GM19043 (cell line): ENCODE measurements at regions not wholly inside any gene's neighbourhood (a gene's known extent, or its start where the extent isn't known, plus 50 kb on each side); places are given as distances from the start of the nearest gene placed in this dataset.

Experiments
- ATAC-seq: cut with Tn5 transposase; IDR thresholded peaks from one replicate; pipeline ENCODE4 v1.9.1; 2021; ENCODE audit warnings: low read depth; ENCODE audit not compliant: unreplicated experiment

GRCh38 chr3:6580808-6581207, 280.1 kb upstream of the GRM7 start:
- ATAC-seq = no peak

GRCh38 chr3:6585360-6585759, 275.6 kb upstream of the GRM7 start:
- ATAC-seq = no peak

DNA sequence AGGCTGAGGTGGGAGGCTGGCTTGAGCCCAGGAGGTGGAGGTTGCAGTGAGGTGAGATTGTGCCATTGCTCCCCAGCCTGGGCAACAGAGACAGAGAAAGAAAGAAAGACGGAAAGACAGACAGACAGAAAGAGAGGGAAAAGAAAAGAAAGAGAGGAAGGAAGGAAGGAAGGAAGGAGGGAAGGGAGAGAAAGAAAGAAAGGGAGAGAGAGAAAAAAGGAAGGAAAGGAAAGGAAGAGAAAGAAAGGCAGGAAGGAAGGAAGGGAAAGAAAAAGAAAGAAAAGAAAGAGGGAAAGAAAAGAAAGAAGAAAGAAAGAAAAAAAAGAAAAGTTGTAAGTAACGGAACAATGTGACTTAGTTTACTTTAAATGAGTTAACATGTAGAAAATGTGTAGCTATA, 260.7 kb upstream of the GRM7 start:
- ATAC-seq = no peak

DNA sequence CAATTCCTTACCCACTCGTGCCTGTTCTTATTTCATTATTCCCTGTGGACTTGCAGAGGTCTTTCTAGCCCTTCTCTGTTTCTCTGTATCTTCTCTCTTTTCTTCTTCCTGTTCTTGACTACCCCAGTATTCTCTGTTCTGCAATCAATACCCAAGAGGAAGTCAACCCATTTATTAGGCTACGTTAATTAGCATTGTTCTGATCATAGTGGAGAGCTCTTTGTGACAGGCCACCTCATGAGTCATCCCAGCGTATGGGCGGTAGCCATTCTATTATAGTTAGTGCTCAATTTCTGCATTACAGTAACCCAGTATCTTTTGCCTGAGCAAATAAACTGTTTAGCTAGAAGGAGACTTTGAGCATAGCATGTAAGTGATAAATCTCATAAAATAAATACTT, 259.5 kb upstream of the GRM7 start:
- no peak for ATAC-seq

GRCh38 chr3:6602329-6602728, 258.6 kb upstream of the GRM7 start:
- no peak for ATAC-seq

DNA sequence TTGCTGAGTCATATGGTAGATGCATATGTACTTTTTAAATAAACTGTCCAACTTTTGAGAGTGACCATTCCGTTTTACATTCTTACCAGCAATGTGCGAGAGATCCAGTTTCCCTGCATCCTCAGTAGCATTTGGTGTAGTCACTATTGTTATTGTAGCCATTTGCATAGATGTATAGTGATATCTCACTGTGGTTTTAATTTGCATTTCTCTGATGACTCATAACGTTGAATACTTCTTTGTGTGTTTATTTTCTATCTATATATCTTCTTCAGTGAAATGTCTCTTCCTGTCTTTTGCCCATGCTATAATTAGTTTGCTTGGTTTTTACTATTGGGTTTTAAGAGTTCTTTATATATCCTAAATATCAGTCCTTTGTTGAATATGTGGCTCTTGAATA, 255.7 kb upstream of the GRM7 start:
- ATAC-seq = no peak

DNA sequence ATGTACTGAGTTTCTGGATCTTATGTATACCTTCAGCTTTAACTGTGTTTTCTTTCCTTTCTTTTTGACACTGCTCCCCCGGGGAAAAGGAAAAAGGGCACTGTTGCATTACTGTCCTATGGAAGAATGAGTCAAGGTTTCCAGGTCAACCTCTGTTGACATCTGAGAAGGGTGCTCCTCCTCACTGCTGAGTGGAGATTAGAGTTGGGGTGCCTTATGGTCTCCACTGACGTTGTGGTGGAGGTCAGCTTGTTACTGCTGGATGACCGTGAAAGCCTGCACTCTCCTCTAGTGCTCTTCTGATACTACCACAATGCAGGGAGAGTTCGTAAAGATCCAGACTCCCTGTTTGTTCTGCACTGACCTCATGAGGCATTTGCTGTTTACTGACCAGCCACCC, 252.1 kb upstream of the GRM7 start:
- no peak for ATAC-seq

GRCh38 chr3:6612034-6612616, 248.8 kb upstream of the GRM7 start:
- no peak for ATAC-seq

GRCh38 chr3:6622260-6622659, 238.7 kb upstream of the GRM7 start:
- no peak for ATAC-seq

DNA sequence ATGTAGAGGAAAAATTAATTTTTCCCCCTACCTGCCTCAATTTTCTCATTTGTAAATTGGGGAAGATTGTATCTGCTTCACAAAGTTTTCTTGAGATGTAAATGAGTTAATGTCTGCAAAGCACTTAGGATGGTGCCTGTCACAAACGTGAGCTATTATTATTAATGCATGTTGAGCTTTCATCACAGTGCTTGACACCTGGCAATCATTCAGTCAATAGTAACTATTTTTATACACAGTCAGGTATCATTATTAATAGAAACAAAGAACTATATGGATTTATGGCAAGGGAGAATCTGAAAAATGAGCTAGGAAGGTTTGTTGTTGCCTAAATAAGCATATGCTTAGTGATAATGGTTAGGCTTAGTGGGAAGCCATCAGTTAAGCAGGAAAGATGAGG, 238.2 kb upstream of the GRM7 start:
- ATAC-seq = no peak

- ATAC-seq = no peak
Measured at GRCh38 chr3:6631376-6631775, 229.5 kb upstream of the GRM7 start.

DNA sequence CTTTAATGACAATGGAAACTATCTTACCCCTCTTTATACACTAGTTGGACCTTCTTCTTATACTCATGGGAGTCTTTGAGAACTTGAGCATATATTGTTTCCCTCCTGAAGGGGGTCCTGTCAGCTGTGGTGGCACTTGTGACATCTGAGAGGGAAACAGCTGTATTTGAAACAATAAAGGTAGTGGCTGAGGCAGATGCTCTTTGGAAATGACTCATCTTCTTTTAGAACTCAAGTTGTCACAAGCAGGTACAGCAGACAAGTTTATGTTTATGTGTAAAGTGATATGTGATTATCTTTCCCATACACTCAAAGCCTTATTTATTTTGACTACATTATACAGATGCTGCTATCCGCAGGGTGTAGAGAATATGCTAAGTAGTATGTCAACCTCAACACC, 220.0 kb upstream of the GRM7 start:
- ATAC-seq = no peak

- no peak for ATAC-seq
Measured at GRCh38 chr3:6644070-6644929, 216.6 kb upstream of the GRM7 start.

- ATAC-seq = no peak
Measured at GRCh38 chr3:6654670-6655069, 206.2 kb upstream of the GRM7 start.

GRCh38 chr3:6655275-6655674, 205.6 kb upstream of the GRM7 start:
- ATAC-seq = no peak

- ATAC-seq = no peak
Measured at GRCh38 chr3:6657591-6657990, 203.3 kb upstream of the GRM7 start.

GRCh38 chr3:6667354-6667753, 193.6 kb upstream of the GRM7 start:
- no peak for ATAC-seq

DNA sequence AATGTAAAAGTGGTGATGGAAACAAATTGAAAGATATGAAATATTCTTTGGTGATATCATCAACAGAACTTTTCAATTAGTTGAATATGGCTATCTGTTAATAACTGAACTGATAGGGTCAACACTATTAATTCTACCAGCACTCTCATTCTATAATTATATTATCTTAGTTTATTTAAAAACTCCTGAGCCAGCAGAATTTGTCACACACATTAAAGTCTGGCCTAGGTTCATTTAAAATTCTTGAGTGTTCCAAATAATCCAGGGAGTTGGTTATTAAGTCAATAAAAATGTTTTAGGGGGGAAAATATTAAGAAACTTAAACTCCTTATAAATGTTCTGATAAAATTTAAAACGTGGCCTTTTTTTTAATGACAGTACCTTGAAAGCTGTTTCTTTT, 189.6 kb upstream of the GRM7 start:
- ATAC-seq = no peak

- ATAC-seq = no peak
Measured at GRCh38 chr3:6679510-6679909, 181.4 kb upstream of the GRM7 start.

DNA sequence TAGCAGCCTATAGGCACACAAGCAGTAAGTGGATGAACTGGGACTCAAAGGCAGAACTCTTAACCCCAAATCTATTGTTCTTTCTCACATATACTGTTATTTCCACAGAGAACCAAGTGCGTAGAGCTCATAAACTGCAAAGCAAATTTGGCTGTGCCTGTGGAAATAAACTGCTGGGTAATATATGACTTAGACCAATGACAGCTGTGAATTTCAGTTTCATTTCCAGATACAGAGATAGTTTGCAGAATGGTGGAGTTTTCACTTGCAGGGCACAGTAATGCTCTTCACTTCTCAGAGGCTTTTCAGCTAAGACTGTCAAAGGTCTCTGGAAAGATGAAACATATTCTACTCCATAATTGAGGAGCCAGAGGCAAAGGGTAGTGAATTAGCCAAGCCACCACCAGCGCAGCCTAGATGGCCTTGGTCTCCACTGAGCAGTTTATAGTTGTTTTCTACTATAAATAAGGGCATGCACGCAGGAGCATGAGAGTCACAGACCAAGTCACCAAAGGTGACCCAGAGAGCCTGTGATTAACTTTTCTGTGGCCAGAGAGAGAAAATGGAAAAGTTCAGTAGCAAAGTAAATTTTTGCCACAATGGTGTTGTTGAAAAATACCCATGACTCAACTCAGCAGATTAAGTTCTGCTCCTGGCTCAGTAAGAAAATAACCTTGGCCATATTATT, 180.7 kb upstream of the GRM7 start:
- ATAC-seq = peak; percentile 81

- no peak for ATAC-seq
Measured at GRCh38 chr3:6697285-6697684, 163.6 kb upstream of the GRM7 start.

DNA sequence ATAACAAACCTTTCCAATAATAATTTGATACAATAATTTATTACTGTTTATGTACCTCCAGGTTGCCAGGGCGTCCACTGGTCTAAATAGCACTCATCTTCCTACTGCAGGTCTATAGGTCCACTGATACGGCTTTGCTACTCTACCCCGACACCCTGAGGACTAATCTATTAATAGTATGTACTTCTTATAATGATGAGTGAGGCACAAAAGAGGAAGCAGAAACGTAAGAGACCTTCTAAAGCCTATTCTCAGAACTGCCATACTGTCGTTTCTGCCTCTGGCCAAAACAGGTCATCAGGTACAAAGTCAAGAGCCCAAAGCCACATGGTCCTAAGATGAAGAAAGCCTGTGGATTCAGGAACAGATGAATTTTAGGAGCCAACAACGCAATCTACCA, 163.2 kb upstream of the GRM7 start:
- ATAC-seq = no peak
